ENCODE measurements at regions not wholly inside any gene's neighbourhood (a gene's known extent, or its start where the extent isn't known, plus 50 kb on each side); places are given as distances from the start of the nearest gene placed in this dataset.
"Not testable (repeated sequence)": the region's sequence is repeated elsewhere in the genome, so short reads cannot be mapped to it uniquely, and the experiment has no call there.

GRCh38 chr5:2533848-2534247 is 217.6 kb downstream of the IRX2 start:
- not testable (repeated sequence) for DNase-seq (ENCODE audit: low read depth)

GRCh38 chr5:2532809-2533208 is 218.7 kb downstream of the IRX2 start:
- no peak for DNase-seq (ENCODE audit: low read depth)

GRCh38 chr5:2531318-2531717 is 220.2 kb downstream of the IRX2 start:
- no peak for DNase-seq (ENCODE audit: low read depth)

- no peak for DNase-seq (ENCODE audit: low read depth)
Measured at GRCh38 chr5:2530609-2531008, 220.9 kb downstream of the IRX2 start.

- DNase-seq (ENCODE audit: low read depth), result no peak
Measured at GRCh38 chr5:2529371-2530092, 221.9 kb downstream of the IRX2 start.

GRCh38 chr5:2525351-2525750 is 226.1 kb downstream of the IRX2 start:
- DNase-seq (ENCODE audit: low read depth), result no peak

DNA sequence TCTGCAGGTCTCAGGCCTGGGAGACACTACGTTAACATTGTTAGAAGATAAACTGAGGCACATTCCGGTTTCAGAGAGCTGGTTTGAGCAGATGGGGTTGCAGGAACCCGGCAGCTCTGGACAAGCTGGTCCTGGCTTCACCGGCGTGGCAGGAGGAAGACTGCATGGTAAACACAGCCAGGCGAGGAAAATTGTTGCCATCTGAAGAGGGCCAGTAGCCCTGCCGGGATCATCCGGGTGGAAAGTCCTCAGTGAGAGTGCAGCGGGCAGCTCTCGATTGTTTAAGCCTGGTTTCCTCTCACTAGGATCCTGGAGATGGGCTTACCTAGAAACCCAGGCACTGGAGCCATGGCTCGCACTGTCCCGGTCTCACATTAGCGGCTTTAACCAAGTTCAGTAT is 226.9 kb downstream of the IRX2 start:
- no peak for DNase-seq (ENCODE audit: low read depth)

- DNase-seq (ENCODE audit: low read depth), result no peak
Measured at GRCh38 chr5:2523180-2523579, 228.3 kb downstream of the IRX2 start.

- DNase-seq (ENCODE audit: low read depth), result no peak
Measured at GRCh38 chr5:2522372-2522771, 229.1 kb downstream of the IRX2 start.

DNA sequence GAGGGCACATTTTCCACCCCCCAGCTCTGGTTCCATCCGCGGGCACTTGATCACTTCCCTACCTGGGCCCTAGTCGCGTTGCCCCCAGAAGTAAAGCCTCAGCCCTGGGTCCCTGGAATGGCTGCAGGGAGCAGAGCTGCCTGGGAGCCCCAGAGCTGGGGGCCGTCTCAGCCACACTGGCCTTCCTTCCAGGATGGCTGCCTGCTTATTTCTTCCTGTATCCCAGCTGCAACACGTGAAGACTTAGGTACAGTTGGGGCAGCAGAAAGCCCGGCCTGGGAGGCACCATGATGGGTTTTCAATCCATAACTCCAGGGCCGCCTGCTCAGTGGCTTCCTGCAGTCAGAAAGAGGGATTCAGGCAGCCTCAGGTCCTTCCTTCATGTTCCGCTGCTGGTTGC is 232.3 kb downstream of the IRX2 start:
- no peak for DNase-seq (ENCODE audit: low read depth)

DNA sequence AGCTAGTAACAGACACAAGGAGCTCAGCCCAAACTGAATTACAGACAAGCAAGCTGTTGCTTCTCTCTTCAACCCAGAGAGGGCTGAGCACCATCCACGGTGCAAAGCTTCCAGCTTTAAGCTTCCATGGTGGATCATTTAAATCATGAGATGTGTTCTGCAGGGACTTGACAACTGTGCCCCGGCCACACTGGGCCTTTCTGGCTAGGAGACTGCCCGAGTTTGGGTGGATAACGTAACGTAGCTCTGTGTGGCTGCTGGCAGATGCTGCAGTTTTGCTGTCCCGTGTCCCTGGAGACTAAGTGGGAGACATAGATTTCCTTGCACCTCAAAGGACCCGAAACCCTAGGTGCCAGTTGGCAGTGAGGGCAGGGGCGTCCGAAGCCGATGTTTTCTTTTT is 234.0 kb downstream of the IRX2 start:
- no peak for DNase-seq (ENCODE audit: low read depth)

- no peak for DNase-seq (ENCODE audit: low read depth)
Measured at GRCh38 chr5:2515180-2515764, 236.2 kb downstream of the IRX2 start.

DNA sequence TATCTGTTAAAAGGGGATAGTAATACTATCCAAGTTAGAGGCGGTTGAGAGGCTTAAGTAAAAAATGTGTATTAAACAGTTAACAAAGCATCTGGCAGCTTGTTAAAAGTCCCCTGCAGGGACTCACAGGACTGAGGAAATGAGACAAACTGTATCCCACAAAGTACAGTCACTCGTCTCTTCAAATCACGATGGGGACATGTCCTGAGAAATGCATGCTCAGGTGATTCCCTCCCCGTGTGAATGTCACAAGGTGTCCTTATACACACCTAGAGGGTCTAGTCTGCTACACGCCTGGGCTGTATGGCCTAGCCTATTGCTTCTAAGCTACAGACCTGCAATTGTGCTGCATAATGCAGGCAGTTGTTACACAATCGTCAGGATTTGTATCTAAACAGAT is 237.0 kb downstream of the IRX2 start:
- no peak for DNase-seq (ENCODE audit: low read depth)

- no peak for DNase-seq (ENCODE audit: low read depth)
Measured at GRCh38 chr5:2511706-2512105, 239.8 kb downstream of the IRX2 start.

GRCh38 chr5:2511126-2511525 is 240.4 kb downstream of the IRX2 start:
- DNase-seq (ENCODE audit: low read depth), result no peak

GRCh38 chr5:2509527-2509926 is 241.9 kb downstream of the IRX2 start:
- no peak for DNase-seq (ENCODE audit: low read depth)

GRCh38 chr5:2508514-2508913 is 243.0 kb downstream of the IRX2 start:
- DNase-seq (ENCODE audit: low read depth), result no peak

DNA sequence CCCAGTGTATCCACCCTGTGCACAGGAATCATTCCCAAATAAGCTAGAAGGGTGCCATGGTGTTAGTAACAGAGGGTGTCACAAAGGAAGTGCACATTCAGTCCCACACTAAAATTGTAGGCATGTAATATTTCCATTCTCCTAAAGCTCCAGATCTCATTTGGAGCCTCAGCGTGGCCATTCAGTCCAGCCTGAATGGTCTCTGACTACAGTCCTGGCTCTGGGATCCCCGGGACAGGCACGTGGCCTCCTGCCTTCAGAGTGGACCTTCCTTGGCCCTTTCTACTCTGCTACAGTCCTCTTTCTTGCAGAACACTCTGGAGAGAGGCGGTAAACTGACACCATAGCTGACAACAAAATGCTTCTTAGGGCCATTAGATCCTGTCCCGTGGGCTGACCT is 243.9 kb downstream of the IRX2 start:
- DNase-seq (ENCODE audit: low read depth), result no peak

DNA sequence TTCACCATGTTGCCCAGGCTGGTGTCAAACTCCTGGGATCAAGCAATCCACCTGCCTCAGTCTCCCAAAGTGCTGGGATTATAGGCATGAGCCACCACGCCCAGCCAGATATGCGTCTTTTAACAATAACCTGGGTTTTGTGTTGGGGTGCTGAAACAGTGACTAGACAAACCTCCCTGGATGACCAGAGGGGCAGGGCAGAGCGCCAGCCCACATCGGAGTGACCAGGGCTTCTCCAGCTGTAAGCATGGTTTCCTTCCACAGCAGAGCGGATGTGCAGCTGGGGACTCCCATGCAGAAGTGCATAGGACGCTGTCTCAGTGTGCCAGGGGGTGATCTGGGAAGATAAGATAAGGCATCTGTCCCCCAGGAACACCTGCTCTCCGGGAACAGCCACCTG is 244.9 kb downstream of the IRX2 start:
- DNase-seq (ENCODE audit: low read depth), result no peak

GRCh38 chr5:2505217-2505616 is 246.3 kb downstream of the IRX2 start:
- no peak for DNase-seq (ENCODE audit: low read depth)

- DNase-seq (ENCODE audit: low read depth), result no peak
Measured at GRCh38 chr5:2502970-2503594, 248.4 kb downstream of the IRX2 start.

GRCh38 chr5:2499917-2500316 is 251.6 kb downstream of the IRX2 start:
- DNase-seq (ENCODE audit: low read depth), result no peak

DNA sequence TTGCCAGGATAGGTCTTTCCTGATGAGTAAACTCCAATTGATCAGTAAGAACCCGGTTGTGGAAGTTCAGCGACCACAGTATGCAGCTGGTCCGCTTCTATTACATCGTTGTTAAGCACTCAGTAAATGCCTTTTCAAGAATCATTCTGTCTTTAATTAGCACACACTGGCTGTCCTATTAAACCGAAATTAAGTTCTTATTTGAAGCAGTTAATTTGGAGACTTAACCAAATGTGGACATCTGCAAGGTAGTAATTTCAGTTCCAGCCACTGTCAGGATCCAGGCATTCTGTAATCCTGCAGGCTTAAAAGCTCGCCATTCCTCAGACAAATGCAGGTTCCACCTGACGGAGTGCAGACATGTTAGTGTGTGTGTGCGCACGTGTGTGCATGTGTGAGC is 254.6 kb downstream of the IRX2 start:
- no peak for DNase-seq (ENCODE audit: low read depth)

GRCh38 chr5:2496126-2496525 is 255.4 kb downstream of the IRX2 start:
- DNase-seq (ENCODE audit: low read depth), result no peak
